ENCODE measurements at regions not wholly inside any gene's neighbourhood (a gene's known extent, or its start where the extent isn't known, plus 50 kb on each side); places are given as distances from the start of the nearest gene placed in this dataset.

- WGBS (ENCODE audit: insufficient coverage, low lambda C conversion rate) = no CpG with 5 or more reads among the region's 17 CpGs
Observed at GRCh38 chr10:125355657-125356056, 195.3 kb upstream of the CTBP2 start.

GRCh38 chr10:125350519-125350918 lies 190.2 kb upstream of the CTBP2 start:
- no peak for DNase-seq
- Histone ChIP-seq H3K27ac (ENCODE audit: low read length) (no peak overlapping the region), H3K4me3 (ENCODE audit: low read length) (no peak overlapping the region), H3K9me3 (ENCODE audit: control insufficient read depth, low read depth, low read length) (no peaks in the 10 kb centered on the region), H3K27me3 (ENCODE audit: control insufficient read depth, insufficient read depth, low read length) (no peaks in the 10 kb centered on the region), H3K36me3 (ENCODE audit: control insufficient read depth, insufficient read depth, low read length) (no peaks in the 10 kb centered on the region), H3K4me1 (ENCODE audit: control insufficient read depth, insufficient read depth, low read length) (no peaks in the 10 kb centered on the region)
- 80% methylated on average over 1 of the region's 2 CpGs for WGBS (ENCODE audit: insufficient coverage, low lambda C conversion rate)

More at GRCh38 chr10:125355657-125356056, 195.3 kb upstream of the CTBP2 start:
- Histone ChIP-seq H3K36me3 (ENCODE audit: control insufficient read depth, insufficient read depth, low read length) (no peaks in the 10 kb centered on the region), H3K27ac (ENCODE audit: low read length) (no peak overlapping the region), H3K4me3 (ENCODE audit: low read length) (no peak overlapping the region), H3K27me3 (ENCODE audit: control insufficient read depth, insufficient read depth, low read length) (no peaks in the 10 kb centered on the region), H3K4me1 (ENCODE audit: control insufficient read depth, insufficient read depth, low read length) (no peaks in the 10 kb centered on the region), H3K9me3 (ENCODE audit: control insufficient read depth, low read depth, low read length) (no peaks in the 10 kb centered on the region)
- DNase-seq = no peak

GRCh38 chr10:125348536-125348935 lies 188.2 kb upstream of the CTBP2 start:
- Histone ChIP-seq H3K27me3 (ENCODE audit: control insufficient read depth, insufficient read depth, low read length) (no peaks in the 10 kb centered on the region), H3K27ac (ENCODE audit: low read length) (no peak overlapping the region), H3K9me3 (ENCODE audit: control insufficient read depth, low read depth, low read length) (no peaks in the 10 kb centered on the region), H3K4me1 (ENCODE audit: control insufficient read depth, insufficient read depth, low read length) (no peaks in the 10 kb centered on the region), H3K36me3 (ENCODE audit: control insufficient read depth, insufficient read depth, low read length) (no peaks in the 10 kb centered on the region), H3K4me3 (ENCODE audit: low read length) (no peak overlapping the region)
- DNase-seq = no peak
- WGBS (ENCODE audit: insufficient coverage, low lambda C conversion rate) = 100% methylated on average over 1 of the region's 2 CpGs

- H3K4me1 ChIP-seq (ENCODE audit: control insufficient read depth, insufficient read depth, low read length) = no peaks in the 10 kb centered on the region
- no peaks in the 10 kb centered on the region for H3K9me3 ChIP-seq (ENCODE audit: control insufficient read depth, low read depth, low read length)
- H3K27ac ChIP-seq (ENCODE audit: low read length) = no peak overlapping the region
- 51% methylated on average over 8 of the region's 19 CpGs for WGBS (ENCODE audit: insufficient coverage, low lambda C conversion rate)
- H3K4me3 ChIP-seq (ENCODE audit: low read length) = peak overlapping the region; percentile 16
- no peaks in the 10 kb centered on the region for H3K27me3 ChIP-seq (ENCODE audit: control insufficient read depth, insufficient read depth, low read length)
- peak; percentile 7 to 61 for DNase-seq
- H3K36me3 ChIP-seq (ENCODE audit: control insufficient read depth, insufficient read depth, low read length) = no peaks in the 10 kb centered on the region
Observed at GRCh38 chr10:125344573-125345171, 184.3 kb upstream of the CTBP2 start.

- H3K27me3 ChIP-seq (ENCODE audit: control insufficient read depth, insufficient read depth, low read length) = no peaks in the 10 kb centered on the region
- no peaks in the 10 kb centered on the region for H3K36me3 ChIP-seq (ENCODE audit: control insufficient read depth, insufficient read depth, low read length)
- no peak overlapping the region for H3K4me3 ChIP-seq (ENCODE audit: low read length)
- no peak overlapping the region for H3K27ac ChIP-seq (ENCODE audit: low read length)
- no peaks in the 10 kb centered on the region for H3K9me3 ChIP-seq (ENCODE audit: control insufficient read depth, low read depth, low read length)
- DNase-seq = no peak
- H3K4me1 ChIP-seq (ENCODE audit: control insufficient read depth, insufficient read depth, low read length) = no peaks in the 10 kb centered on the region
- WGBS (ENCODE audit: insufficient coverage, low lambda C conversion rate) = 70% methylated on average over 2 of the region's 3 CpGs
Observed at GRCh38 chr10:125343983-125344382, 183.6 kb upstream of the CTBP2 start.

GRCh38 chr10:125343118-125343925 lies 183.0 kb upstream of the CTBP2 start:
- no peak overlapping the region for H3K4me3 ChIP-seq (ENCODE audit: low read length)
- H3K4me1 ChIP-seq (ENCODE audit: control insufficient read depth, insufficient read depth, low read length) = no peaks in the 10 kb centered on the region
- peak in 1 of 2 donors; percentile 2 for DNase-seq
- no peaks in the 10 kb centered on the region for H3K9me3 ChIP-seq (ENCODE audit: control insufficient read depth, low read depth, low read length)
- no peak overlapping the region for H3K27ac ChIP-seq (ENCODE audit: low read length)
- H3K27me3 ChIP-seq (ENCODE audit: control insufficient read depth, insufficient read depth, low read length) = no peaks in the 10 kb centered on the region
- H3K36me3 ChIP-seq (ENCODE audit: control insufficient read depth, insufficient read depth, low read length) = no peaks in the 10 kb centered on the region
- WGBS (ENCODE audit: insufficient coverage, low lambda C conversion rate) = 100% methylated on average over 1 of the region's 10 CpGs

- WGBS (ENCODE audit: insufficient coverage, low lambda C conversion rate) = 75% methylated on average over 4 of the region's 5 CpGs
- no peak for DNase-seq
- H3K36me3 ChIP-seq (ENCODE audit: control insufficient read depth, insufficient read depth, low read length) = no peaks in the 10 kb centered on the region
- no peaks in the 10 kb centered on the region for H3K9me3 ChIP-seq (ENCODE audit: control insufficient read depth, low read depth, low read length)
- H3K4me1 ChIP-seq (ENCODE audit: control insufficient read depth, insufficient read depth, low read length) = no peaks in the 10 kb centered on the region
- H3K27ac ChIP-seq (ENCODE audit: low read length) = no peak overlapping the region
- H3K27me3 ChIP-seq (ENCODE audit: control insufficient read depth, insufficient read depth, low read length) = no peaks in the 10 kb centered on the region
- H3K4me3 ChIP-seq (ENCODE audit: low read length) = no peak overlapping the region
Observed at GRCh38 chr10:125341611-125342010, 181.2 kb upstream of the CTBP2 start.

GRCh38 chr10:125340903-125341302 lies 180.5 kb upstream of the CTBP2 start:
- Histone ChIP-seq H3K27me3 (ENCODE audit: control insufficient read depth, insufficient read depth, low read length) (no peaks in the 10 kb centered on the region), H3K4me3 (ENCODE audit: low read length) (no peak overlapping the region), H3K9me3 (ENCODE audit: control insufficient read depth, low read depth, low read length) (no peaks in the 10 kb centered on the region), H3K4me1 (ENCODE audit: control insufficient read depth, insufficient read depth, low read length) (no peaks in the 10 kb centered on the region), H3K36me3 (ENCODE audit: control insufficient read depth, insufficient read depth, low read length) (no peaks in the 10 kb centered on the region), H3K27ac (ENCODE audit: low read length) (no peak overlapping the region)
- DNase-seq = no peak
- WGBS (ENCODE audit: insufficient coverage, low lambda C conversion rate) = no CpG with 5 or more reads among the region's 4 CpGs

GRCh38 chr10:125337510-125337909 lies 177.1 kb upstream of the CTBP2 start:
- Histone ChIP-seq H3K4me3 (ENCODE audit: low read length) (no peak overlapping the region), H3K4me1 (ENCODE audit: control insufficient read depth, insufficient read depth, low read length) (no peaks in the 10 kb centered on the region), H3K27ac (ENCODE audit: low read length) (no peak overlapping the region), H3K27me3 (ENCODE audit: control insufficient read depth, insufficient read depth, low read length) (peaks cover 3% of the 10 kb centered on the region), H3K36me3 (ENCODE audit: control insufficient read depth, insufficient read depth, low read length) (no peaks in the 10 kb centered on the region), H3K9me3 (ENCODE audit: control insufficient read depth, low read depth, low read length) (no peaks in the 10 kb centered on the region)
- DNase-seq = no peak
- no CpG with 5 or more reads among the region's 5 CpGs for WGBS (ENCODE audit: insufficient coverage, low lambda C conversion rate)

GRCh38 chr10:125334545-125334944 lies 174.2 kb upstream of the CTBP2 start:
- WGBS (ENCODE audit: insufficient coverage, low lambda C conversion rate) = no CpG with 5 or more reads among the region's 2 CpGs
- H3K4me3 ChIP-seq (ENCODE audit: low read length) = no peak overlapping the region

More at GRCh38 chr10:125334545-125334944, 174.2 kb upstream of the CTBP2 start:
- no peaks in the 10 kb centered on the region for H3K4me1 ChIP-seq (ENCODE audit: control insufficient read depth, insufficient read depth, low read length)
- no peak for DNase-seq
- no peak overlapping the region for H3K27ac ChIP-seq (ENCODE audit: low read length)
- H3K9me3 ChIP-seq (ENCODE audit: control insufficient read depth, low read depth, low read length) = no peaks in the 10 kb centered on the region
- H3K36me3 ChIP-seq (ENCODE audit: control insufficient read depth, insufficient read depth, low read length) = no peaks in the 10 kb centered on the region
- H3K27me3 ChIP-seq (ENCODE audit: control insufficient read depth, insufficient read depth, low read length) = peaks cover 3% of the 10 kb centered on the region

Data from large intestine (tissue), 3 donors.